IPS-NIHi11 (cell line): ENCODE measurements at regions not wholly inside any gene's neighbourhood (a gene's known extent, or its start where the extent isn't known, plus 50 kb on each side); places are given as distances from the start of the nearest gene placed in this dataset.
A peak's percentile ranks its signal among the peaks of the same experiment; 100 is the strongest.

Experiments
- DNase-seq: peaks from one replicate; pipeline ENCODE4 v3.0.0; 2012; ENCODE audit warnings: mixed read lengths, low spot score

GRCh38 chr4:180655886-180656285, 1587.3 kb upstream of the TENM3 start:
- DNase-seq, result no peak

- DNase-seq, result no peak
These were observed 1585.3 kb upstream of the TENM3 start for GRCh38 chr4:180657881-180658280.

- DNase-seq, result peak; percentile 77
These were observed 1578.3 kb upstream of the TENM3 start for GRCh38 chr4:180664766-180665368.

- no peak for DNase-seq
These were observed 1577.7 kb upstream of the TENM3 start for GRCh38 chr4:180665481-180665880.

GRCh38 chr4:180665994-180666824, 1577.0 kb upstream of the TENM3 start:
- peak; percentile 72 for DNase-seq

GRCh38 chr4:180668732-180669131, 1574.5 kb upstream of the TENM3 start:
- DNase-seq, result no peak

- DNase-seq, result no peak
These were observed 1573.5 kb upstream of the TENM3 start for GRCh38 chr4:180669680-180670079.

- no peak for DNase-seq
These were observed 1568.4 kb upstream of the TENM3 start for GRCh38 chr4:180674619-180675358.

- DNase-seq, result no peak
These were observed 1567.9 kb upstream of the TENM3 start for GRCh38 chr4:180675359-180675650.

- DNase-seq, result no peak
These were observed 1562.9 kb upstream of the TENM3 start for GRCh38 chr4:180680305-180680704.

- no peak for DNase-seq
These were observed 1560.4 kb upstream of the TENM3 start for GRCh38 chr4:180682776-180683175.

- DNase-seq, result no peak
These were observed 1560.0 kb upstream of the TENM3 start for GRCh38 chr4:180683186-180683585.

GRCh38 chr4:180688480-180688879, 1554.7 kb upstream of the TENM3 start:
- DNase-seq, result no peak

GRCh38 chr4:180694875-180695274, 1548.3 kb upstream of the TENM3 start:
- DNase-seq, result no peak

- DNase-seq, result no peak
These were observed 1547.4 kb upstream of the TENM3 start for GRCh38 chr4:180695851-180696250.

- DNase-seq, result no peak
These were observed 1546.6 kb upstream of the TENM3 start for GRCh38 chr4:180696460-180697092.

- DNase-seq, result no peak
These were observed 1544.5 kb upstream of the TENM3 start for GRCh38 chr4:180698550-180699195.

GRCh38 chr4:180706766-180707165, 1536.4 kb upstream of the TENM3 start:
- DNase-seq, result no peak

GRCh38 chr4:180710628-180711337, 1532.4 kb upstream of the TENM3 start:
- no peak for DNase-seq

- DNase-seq, result no peak
These were observed 1525.7 kb upstream of the TENM3 start for GRCh38 chr4:180717451-180718033.

GRCh38 chr4:180721356-180721755, 1521.8 kb upstream of the TENM3 start:
- no peak for DNase-seq
